HG03469 (cell line): ENCODE measurements at regions not wholly inside any gene's neighbourhood (a gene's known extent, or its start where the extent isn't known, plus 50 kb on each side); places are given as distances from the start of the nearest gene placed in this dataset.
A peak's percentile ranks its signal among the peaks of the same experiment; 100 is the strongest.

Source experiments
- ATAC-seq: cut with Tn5 transposase; IDR thresholded peaks from one replicate; pipeline ENCODE4 v1.9.1; 2021; ENCODE audit warnings: mild to moderate bottlenecking, moderate library complexity, moderate number of reproducible peaks; ENCODE audit not compliant: unreplicated experiment

DNA sequence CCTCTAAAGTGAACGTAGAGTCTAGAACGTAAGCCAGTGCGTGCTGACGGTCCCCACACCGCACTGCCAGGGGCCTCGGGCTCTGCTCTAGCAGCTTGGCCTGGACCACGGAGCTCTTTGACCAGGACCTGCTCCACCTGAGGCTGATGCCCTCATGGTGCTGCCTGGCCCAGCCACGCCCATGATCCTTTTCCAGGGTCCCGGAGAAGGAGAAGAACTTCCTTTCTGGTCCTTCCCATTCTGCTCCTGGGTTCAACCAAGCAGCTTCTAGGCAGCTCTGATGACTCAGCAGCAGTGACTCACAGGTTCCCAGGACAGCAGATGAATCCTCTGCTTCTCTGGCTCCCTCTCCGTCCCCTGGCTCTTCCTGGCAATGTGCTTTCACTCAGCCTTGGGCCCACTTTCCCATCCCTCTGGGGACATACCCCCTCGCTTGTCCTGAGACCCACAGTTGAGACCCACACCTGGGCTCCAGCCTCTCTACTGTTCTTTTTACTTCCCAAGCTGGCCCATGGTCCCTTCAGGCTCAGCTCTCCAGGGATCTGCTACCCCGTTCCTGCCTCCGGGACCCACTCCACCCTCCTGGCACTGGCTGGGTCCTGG is 246.3 kb upstream of the RAB4A start:
- ATAC-seq, result no peak

DNA sequence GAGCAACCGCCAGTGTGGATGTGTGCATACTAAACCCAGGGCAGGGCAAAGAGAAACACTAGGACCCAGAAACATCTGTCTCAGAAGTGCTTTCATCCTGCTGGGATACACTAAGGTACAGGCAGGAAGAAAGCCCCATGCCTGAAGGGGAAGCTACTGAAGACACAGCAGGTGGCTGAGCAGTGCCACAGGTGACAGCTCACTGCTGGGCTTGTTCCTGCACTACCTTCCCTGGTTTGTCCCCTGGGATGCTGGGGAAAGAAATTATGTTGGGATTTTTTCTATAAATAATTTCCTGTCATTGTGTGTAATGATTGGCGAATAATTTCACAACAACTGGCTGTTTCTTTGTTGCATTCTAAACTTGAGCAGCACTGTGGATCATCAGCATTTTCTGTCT is 245.3 kb upstream of the RAB4A start:
- no peak for ATAC-seq

DNA sequence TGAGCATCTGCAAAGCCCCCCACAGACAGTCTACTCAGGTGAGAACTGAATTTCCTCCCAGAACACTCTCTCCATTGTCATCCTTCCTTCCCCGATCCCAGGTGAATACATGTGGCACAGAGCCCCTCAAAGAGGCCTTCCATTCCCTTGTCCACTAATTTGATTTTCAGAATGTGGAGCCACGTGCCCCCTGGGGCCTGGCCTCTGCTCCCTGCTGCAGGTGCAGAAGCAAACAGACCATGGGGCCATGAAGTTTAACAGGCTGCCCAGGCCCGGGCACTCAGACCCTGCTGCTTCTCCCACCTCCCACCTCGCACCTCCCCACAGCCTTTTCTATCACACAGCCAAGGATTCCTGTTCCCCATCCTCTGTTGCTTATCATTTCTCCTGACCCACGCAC is 243.8 kb upstream of the RAB4A start:
- ATAC-seq, result no peak

DNA sequence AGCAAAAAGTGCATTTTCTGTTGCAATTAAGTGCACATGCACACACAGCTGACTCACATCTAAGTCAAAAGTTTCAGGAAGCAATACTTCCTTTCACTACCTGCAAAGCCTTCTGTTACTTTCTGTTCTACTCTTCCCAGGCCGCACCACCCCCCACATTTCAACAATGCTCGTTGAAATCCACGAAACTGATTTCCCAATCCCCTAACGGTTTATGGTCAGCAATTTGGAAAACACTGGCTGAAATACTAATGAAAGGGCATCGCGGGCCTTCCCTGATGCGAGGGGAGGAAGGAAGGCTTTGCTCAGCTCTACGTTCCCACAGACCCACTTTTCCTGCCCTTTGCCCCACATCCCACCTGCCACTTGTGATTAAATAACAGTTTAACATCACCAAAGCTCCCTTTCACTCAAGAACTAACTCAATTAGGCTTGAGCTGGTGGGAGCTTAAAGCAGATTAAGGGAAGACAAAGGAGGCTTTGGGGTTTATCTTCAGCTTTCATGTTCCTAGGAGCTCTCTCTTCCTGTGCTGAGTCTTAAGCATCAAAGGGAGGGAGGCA is 243.2 kb upstream of the RAB4A start:
- no peak for ATAC-seq

DNA sequence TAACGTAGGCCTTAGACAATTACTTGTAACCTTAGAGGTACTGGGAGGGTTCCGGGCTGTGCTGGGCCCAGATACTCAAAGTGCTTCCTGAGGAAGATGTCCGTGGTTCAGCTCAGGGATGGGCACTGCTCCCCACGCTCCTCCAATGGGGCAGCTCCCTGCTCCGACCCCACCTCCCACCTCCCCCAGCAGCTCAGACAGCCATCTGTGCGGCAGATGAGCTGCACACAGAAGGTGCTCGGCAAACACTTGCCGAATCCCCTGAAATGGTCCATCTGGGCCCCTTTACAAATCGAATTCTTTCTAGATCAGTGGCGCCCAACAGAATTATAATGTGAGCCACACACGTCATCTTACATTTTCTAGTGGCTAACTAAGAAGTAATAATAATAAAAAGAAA is 242.4 kb upstream of the RAB4A start:
- no peak for ATAC-seq

DNA sequence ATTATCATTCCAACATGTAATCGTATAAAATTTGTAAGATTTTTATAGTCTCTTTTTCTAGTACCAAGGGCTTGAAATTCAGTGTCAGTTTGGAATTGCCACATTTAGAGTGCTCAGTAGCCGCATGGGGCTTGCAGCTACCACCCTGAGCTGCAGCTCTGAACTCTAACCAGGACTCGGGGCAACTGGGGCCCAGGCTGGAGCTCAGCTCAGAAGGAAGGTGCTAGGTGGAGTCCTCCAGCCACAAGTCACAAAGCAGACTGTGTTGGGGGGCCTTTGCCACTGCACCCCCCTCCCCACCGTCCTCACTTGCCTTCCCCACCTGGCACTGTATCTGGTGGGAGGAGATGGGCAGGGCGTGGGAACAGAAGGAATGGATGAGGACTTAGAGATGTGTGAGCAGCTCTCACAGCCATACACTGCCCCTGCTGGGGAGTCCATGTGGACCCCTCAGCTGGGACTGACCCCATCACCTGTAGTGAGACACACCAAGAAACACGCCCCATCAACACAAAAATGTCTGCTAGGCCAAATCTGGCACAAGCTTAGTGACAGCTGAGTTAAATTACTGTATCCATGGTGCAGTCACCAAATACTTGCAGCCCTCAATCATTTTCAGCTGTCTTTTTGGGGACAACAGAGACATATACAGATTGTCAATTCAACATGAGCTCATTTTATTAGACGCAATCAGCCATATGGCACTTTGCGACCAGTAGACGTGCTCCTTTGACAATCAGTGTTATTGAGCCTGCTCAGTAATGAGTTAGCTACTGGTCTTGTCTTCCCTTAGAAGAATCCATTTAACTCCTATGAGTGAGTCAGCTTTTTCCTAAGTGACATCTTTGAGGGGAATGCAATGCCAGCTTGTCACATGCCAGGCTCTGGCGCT is 241.7 kb upstream of the RAB4A start:
- no peak for ATAC-seq

DNA sequence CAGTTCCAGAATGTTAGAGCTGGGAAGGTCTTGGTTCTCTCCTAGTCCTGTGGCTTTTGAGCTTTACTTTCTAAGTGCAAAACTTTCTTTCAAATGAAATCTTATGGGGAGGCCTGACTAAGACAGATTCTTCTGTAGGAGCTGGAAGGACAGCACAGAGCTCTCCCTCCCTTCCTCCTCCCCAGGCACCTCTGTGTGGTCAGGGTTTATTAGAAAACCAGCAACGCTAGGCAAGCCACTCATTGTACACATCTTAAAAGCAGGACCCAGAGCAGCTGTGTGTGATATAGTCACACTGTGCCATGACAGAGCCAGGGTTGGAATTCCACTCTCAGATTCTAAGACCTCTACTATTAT is 241.1 kb upstream of the RAB4A start:
- ATAC-seq, result no peak

DNA sequence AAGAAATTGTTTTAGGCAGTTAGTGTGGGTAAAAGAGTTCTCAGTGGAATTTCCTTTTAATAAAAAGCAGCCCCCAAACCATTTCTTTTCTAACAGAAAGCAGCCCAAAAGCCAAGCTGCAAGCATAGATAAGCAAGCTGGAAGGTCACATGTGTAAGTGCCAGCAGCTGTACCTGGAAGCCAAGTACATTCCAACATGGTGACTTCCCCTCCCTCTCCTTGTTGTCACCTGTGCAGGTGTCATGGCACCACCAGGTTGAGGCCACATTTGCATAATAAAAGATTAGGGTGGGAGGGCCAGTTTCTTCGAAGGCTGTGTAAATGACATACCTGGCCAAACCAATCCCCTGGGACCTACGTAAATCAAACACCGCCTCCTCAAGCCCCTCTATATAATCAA is 240.3 kb upstream of the RAB4A start:
- ATAC-seq, result no peak

DNA sequence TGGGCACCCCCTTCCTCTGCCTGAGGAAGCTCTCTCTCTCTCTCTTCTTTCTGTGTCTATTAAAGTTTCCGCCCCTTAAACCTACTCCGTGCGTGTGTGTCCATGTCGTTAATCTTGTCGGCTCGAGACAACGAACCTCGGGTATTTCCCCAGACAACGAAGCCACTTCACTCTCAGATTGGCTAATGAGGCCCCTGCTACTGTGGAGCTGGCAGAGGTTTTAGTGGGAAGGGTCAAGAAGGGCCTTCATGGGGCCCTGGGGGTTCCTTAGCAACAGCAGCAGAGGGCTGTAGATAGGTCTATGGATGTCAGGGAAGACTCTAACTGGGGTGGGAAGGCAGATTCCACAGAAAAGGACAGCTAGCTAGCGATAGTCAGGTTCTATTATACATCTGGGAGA is 239.8 kb upstream of the RAB4A start:
- no peak for ATAC-seq

DNA sequence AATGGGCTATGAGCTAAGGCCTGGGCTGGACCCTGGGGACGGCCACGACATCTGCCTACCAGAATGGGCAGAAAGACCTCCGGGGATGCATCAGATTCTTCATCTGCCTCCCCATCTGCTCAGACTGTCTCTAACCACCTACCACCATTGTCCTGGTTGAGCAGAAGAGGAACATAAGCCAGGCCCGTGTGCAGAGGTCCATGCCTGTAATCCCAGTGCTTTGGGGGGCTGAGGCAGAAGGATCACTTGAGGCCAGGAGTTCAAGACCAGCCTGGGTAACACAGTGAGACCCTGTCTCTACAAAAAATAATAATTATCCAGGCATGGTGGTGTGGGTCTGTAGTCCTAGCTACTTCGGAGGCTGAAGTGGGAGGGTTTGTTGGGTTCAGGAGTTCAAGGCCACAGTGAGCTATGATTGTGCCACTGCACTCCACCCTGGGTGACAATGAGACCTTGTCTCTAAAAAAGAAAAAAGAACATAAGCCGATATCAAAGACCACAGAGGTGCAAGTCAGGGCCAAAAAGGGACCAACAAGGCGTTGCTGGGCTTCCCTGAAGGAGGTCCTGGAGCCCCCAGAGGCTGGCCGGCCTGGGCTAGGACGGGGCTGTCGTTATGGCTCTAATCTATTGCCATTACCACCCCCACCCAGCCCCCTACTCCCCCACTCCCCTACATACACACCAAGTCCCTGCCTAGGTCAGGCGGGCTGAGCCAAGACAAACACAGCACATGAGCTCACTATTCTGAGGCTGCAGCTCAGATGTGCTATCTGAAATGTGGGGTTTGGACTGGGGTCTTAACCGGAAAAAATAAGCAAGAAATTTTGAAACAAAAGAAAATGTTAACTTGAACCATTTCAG is 239.2 kb upstream of the RAB4A start:
- ATAC-seq, result no peak

DNA sequence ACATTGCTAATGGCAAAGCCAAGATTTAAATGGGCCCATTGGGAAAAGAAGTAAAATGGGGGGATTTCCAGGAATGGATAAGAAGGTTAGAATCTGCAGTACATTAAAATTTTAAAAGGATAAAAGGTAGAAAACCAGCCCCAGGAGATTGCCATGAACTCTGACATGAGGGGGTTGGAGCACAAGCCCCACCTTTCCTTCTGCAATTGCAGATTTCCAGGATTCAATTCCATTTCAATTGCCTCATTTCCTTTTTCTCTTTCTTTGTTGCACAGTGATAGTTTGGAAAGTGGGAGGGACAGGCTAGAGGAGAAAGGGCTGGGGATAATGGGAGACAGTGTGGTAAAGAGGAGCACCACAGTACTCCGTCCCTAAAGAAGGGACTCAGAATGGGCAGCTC is 238.5 kb upstream of the RAB4A start:
- ATAC-seq, result no peak

DNA sequence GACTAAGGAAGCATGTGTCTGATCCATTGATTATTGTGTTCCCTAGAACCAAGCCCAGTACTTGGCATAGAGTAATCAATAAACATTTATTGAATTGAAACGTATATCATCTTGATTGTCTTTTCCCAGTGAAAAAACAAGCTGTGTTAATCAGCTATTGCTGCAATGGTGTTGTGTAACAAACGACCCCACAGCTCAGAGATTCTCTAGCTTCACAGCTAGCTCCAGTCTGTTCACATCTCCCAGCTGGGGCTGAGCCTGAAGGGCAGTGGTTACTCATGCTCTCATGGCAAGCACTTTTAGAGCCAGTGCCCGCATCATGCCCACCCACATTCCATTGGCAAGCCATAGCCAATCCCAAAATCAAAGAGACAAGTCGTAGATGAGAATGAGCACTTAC is 237.4 kb upstream of the RAB4A start:
- no peak for ATAC-seq

DNA sequence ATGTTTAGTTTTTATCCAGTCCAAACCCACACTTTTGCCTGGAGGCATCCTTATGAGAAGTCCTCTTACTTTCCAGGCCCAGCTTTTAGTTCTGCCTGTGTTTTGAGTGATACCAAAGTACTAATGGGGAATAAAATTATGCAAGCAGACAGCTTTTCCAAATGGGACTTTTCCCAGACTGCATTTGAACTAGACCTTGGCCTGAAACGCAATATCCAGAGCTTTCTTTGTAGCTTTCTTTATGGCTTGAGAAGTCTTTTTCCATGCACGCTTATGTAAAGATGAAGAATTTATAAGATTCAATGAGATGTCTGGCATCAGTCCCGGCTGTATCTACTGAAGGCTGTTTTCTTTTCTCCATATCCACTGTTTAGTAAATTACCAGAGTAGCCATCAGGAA is 236.6 kb upstream of the RAB4A start:
- ATAC-seq, result no peak

DNA sequence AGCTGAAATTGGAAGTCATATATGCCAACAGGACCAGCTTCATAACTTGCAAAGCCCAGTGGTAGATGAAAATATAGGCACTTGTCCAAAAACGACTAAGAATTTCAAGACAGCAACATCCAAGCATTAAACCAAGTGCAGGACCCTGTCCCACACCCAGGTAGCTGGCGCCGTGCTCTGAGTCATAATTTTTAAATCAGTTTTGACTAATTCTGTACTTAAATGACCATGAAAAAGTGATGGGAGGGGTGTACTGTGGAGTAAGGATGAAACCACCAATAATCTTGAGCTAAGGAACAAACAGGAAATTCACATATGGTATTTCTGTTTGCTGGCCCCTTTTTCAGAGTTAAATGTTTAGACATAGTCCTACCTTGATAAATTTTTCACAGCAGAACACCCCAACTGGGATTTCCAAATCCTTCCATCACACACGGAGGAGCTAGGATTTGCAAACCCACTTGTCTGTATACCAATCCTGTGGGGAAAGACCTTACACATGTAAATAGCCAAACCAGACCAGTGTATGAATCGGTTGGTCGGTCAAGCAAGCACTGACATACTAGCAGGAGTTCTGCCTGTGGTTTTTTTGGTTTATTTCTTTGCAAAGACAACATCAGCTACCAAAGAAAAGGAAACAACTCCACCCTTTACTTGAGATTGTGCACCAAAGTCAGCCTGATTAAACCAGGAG is 235.7 kb upstream of the RAB4A start:
- peak; percentile 75 for ATAC-seq

DNA sequence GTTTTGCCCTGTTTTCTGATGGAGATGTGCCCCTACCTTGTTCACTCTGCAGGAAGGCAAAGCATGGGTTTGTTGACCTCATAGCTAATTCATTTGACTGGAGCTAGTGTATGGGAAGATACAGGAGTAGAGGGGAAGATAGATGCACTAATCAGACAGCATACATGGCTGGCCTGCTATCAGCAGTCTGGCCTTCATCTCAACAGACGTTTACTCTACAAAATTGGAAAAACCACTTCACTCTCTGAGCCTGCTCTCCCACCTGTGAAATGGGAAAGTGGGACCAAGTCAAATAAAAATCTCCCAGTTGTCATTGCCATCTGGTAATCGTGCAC is 235.2 kb upstream of the RAB4A start:
- no peak for ATAC-seq

DNA sequence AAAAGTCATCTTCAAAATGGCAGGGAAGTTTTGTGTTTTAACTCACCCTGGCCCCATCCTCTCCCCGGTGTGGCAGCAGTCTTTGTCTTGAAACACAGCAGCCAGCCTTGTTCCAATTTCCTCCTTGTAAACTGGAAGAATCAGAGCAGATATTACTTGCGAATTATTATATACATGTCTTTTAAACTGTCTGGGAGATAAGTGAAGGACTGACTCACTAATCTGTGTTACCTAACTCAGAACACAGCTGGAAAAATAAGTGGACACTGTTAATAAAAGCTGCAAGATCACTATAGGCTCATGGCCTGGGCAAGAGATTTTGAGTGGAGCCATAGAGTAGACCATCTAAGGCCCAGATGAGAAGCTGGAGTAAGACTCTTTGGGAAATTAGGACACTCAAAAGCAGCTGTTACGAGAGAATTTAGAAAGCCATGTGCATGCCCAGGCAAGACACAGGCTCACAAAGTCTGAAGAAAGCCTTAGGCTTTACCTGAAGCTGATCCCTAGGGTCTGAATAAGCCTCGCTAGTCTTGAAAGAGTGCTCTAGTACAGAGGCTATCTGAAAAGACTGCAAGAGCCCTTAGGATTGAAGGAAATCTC is 233.0 kb upstream of the RAB4A start:
- no peak for ATAC-seq

DNA sequence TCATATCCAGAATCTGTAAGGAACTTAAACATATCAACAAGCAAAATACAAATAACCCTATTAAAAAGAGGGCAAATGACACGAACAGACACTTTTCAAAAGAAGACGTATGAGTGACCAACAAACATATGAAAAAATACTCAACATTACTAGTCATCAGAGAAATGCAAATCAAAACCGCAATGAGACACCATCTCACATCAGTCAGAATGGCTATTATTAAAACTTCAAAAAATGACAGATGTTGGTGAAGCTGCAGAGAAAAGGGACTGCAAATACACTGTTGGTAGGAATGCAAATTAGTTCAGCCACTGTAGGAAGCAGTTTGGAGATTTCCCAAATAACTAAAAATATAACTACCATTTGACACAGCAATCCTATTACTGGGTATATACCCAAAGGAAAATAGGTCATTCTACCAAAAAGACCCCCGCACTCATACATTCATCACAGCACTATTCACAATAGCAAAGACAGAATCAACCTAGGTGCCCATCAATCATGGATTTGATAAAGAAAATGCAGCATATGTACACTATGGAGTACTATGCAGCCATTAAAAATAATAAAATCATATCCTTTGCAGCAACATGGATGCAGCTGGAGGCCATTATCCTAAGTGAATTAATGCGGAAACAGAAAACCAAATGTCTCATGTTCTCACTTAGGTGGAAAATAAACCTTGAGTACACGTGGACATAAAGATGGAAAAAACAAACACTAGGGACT is 230.1 kb upstream of the RAB4A start:
- no peak for ATAC-seq

DNA sequence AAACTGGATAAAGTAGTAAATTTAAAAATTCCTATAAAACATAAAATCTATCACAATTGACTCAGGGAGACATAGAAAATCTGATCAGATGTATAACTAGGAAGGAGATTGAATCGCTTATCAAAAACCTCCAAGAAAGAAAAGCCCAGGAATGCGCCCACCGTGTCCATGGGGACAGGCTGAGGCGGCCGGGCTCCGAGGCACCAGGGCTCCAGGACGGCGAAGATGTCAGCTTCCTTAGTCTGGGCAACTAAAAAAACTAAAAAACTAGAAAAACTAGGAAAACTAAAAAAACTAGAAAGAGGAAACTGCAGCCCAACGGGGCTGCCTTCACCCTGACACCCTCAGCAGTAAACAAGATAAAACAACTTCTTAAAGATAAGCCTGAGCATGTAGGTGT is 229.0 kb upstream of the RAB4A start:
- ATAC-seq, result no peak

DNA sequence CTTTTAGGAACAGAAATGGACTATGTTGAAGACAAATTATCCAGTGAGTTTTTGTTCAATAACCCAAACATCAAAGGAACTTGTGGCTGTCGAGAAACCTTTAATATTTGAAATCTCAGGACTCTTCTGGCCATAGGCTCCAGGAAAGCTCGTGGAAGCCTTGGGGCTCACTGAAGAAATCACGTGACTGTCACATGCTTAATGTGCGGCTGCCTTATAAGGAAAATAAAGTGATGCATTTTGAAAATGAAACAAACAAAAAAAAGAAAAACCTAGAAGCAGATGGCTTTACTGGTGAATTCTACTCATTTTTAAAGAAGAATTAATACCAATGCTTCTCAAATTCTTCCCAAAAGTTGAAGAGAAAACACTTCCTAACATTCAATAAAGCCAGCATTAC is 228.4 kb upstream of the RAB4A start:
- no peak for ATAC-seq

DNA sequence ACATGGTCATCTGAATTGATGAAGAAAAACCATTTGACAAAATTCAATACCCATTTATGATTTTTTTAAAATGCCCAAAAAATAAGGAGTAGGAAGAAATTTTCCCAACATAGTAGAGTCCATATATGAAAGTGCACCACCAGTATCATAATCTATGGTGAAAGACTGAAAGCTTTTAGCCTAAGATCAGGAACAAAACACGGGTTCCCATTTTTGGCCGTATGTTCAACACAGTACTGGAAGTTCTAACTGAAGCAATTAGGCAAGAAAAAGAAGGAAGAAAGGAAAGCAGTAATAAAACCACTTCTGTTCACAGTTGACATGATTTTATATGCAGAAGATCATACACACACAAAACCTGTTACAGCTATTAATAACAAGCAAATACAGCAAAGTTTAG is 227.8 kb upstream of the RAB4A start:
- no peak for ATAC-seq
